Caco-2 (cell line): ENCODE measurements at regions not wholly inside any gene's neighbourhood (a gene's known extent, or its start where the extent isn't known, plus 50 kb on each side); places are given as distances from the start of the nearest gene placed in this dataset.

Source experiments
- BruUV-seq: library from RNA; stranded (reverse); fragments of 400-500 nt; replicated peaks from 2 replicates; lab custom pipeline; 2021; lab: Mats Ljungman, UMichigan
- CTCF ChIA-PET: fragments of 300-600 bp; sonication (Branson Sonifier 250); formaldehyde crosslinking; loops from one replicate; lab custom pipeline; 2022; ENCODE audit warnings: antibody characterized with exemption; lab: Charles Lee
- POLR2A ChIA-PET: fragments of 300-600 bp; sonication (Branson Sonifier 250); formaldehyde crosslinking; loops from one replicate; lab custom pipeline; 2022; ENCODE audit warnings: antibody characterized with exemption; lab: Charles Lee
- DNase-seq, 2 experiments: peaks; one replicate each; pipeline versions ENCODE4 v3.0.0 to v3.0.0-alpha.2; 2020 to 2022
- H3K27me3 ChIP-seq: replicated peaks from 2 replicates; pipeline ENCODE4 v1.6.0; 2011; ENCODE audit warnings: low read length; ENCODE audit not compliant: control insufficient read depth, insufficient read depth
- H3K36me3 ChIP-seq: 2 replicates; pipeline ENCODE4 v1.5.1; 2011; ENCODE audit warnings: low read length; ENCODE audit not compliant: control insufficient read depth, insufficient read depth
- H3K4me1 ChIP-seq: fragments of 250-450 bp; sonication (Bioruptor Pico); 2 replicates; pipeline ENCODE4 v1.5.1; 2020; ENCODE audit warnings: mild to moderate bottlenecking
- H3K4me3 ChIP-seq: 2 replicates; pipeline ENCODE4 v1.5.1; 2011; ENCODE audit warnings: low read depth, mild to moderate bottlenecking, control low read depth, low read length
- H3K9me3 ChIP-seq: fragments of 250-450 bp; sonication (Bioruptor Pico); 2 replicates; pipeline ENCODE4 v1.5.1; 2020; ENCODE audit warnings: mild to moderate bottlenecking, moderate library complexity
- H3K27ac Mint-ChIP-seq: one replicate; pipeline ENCODE4 v1.8.0; 2022; ENCODE audit warnings: mixed read lengths; ENCODE audit not compliant: unreplicated experiment
- H3K27me3 Mint-ChIP-seq: one replicate; pipeline ENCODE4 v1.8.0; 2022; ENCODE audit warnings: mixed read lengths; ENCODE audit not compliant: insufficient read depth, unreplicated experiment
- H3K36me3 Mint-ChIP-seq: one replicate; pipeline ENCODE4 v1.8.0; 2022; ENCODE audit warnings: mild to moderate bottlenecking, mixed read lengths; ENCODE audit not compliant: insufficient read depth, unreplicated experiment
- H3K4me1 Mint-ChIP-seq: one replicate; pipeline ENCODE4 v1.8.0; 2022; ENCODE audit warnings: low read depth, mixed read lengths; ENCODE audit not compliant: unreplicated experiment
- H3K4me3 Mint-ChIP-seq: one replicate; pipeline ENCODE4 v1.8.0; 2022; ENCODE audit warnings: mild to moderate bottlenecking, moderate library complexity, mixed read lengths; ENCODE audit not compliant: unreplicated experiment
- H3K9me3 Mint-ChIP-seq: one replicate; pipeline ENCODE4 v1.8.0; 2022; ENCODE audit warnings: mixed read lengths; ENCODE audit not compliant: unreplicated experiment
- CTCF ChIP-seq, 2 experiments: fragments of 200-600 bp in 1 of 2; IDR thresholded peaks; 1 replicate in 1 of 2; 2 replicates in 1 of 2; pipeline versions ENCODE4 v1.5.1 to v1.8.0; 2011 to 2022; ENCODE audit warnings: antibody characterized with exemption in 1 of 2, control low read depth in 1 of 2, inconsistent platforms in 1 of 2, low read depth in 1 of 2, low read length in 1 of 2, mild to moderate bottlenecking in 1 of 2, moderate library complexity in 1 of 2; ENCODE audit not compliant: insufficient read depth in 1 of 2, severe bottlenecking in 1 of 2, unreplicated experiment in 1 of 2
- intact Hi-C: fragments of 100-400 bp; cut with micrococcal nuclease; formaldehyde crosslinking; loops from one replicate; pipeline ENCODE4 v1.10.0; 2022; ENCODE audit not compliant: unreplicated experiment

GRCh38 chr7:49639068-49639593 is 134.3 kb upstream of the VWC2 start:
- H3K4me1 ChIP-seq: no peaks in the 10 kb centered on the region
- H3K4me3 Mint-ChIP-seq: no peak overlapping the region

GRCh38 chr7:49639808-49640207 is 133.6 kb upstream of the VWC2 start:
- H3K4me1 Mint-ChIP-seq: no peaks in the 10 kb centered on the region
- H3K27me3 Mint-ChIP-seq: peaks cover 2% of the 10 kb centered on the region
- no peaks in the 10 kb centered on the region for H3K9me3 ChIP-seq
- TF ChIP-seq CTCF (IDR thresholded peaks at IDR 0.05; ENCODE audit: insufficient read depth in 1 of 2, low read depth in 1 of 2, low read length in 1 of 2, severe bottlenecking in 1 of 2, unreplicated experiment in 1 of 2): no peak
- ChIA-PET POLR2A (no interaction called here), CTCF (no interaction called here)
- H3K4me1 ChIP-seq: no peaks in the 10 kb centered on the region
- no TSS peak for BruUV-seq
- H3K4me3 Mint-ChIP-seq: no peak overlapping the region
- DNase-seq: no peak
- no peak overlapping the region for H3K4me3 ChIP-seq
- intact Hi-C loops: loop anchor here (10.0 kb wide), 1 partner anchor 65 kb away; no protein-coding TSS in a partner anchor
- H3K27ac Mint-ChIP-seq: no peak overlapping the region
- H3K36me3 ChIP-seq: no peaks in the 10 kb centered on the region
- H3K9me3 Mint-ChIP-seq: no peaks in the 10 kb centered on the region
- no peaks in the 10 kb centered on the region for H3K36me3 Mint-ChIP-seq
- peaks cover 1% of the 10 kb centered on the region; the same call in 1 of the 2 replicates for H3K27me3 ChIP-seq

More at GRCh38 chr7:49639068-49639593, 134.3 kb upstream of the VWC2 start:
- H3K9me3 ChIP-seq: no peaks in the 10 kb centered on the region
- Mint-ChIP-seq H3K9me3 (no peaks in the 10 kb centered on the region), H3K36me3 (no peaks in the 10 kb centered on the region), H3K27ac (no peak overlapping the region), H3K27me3 (peaks cover 2% of the 10 kb centered on the region), H3K4me1 (no peaks in the 10 kb centered on the region)
- no peaks in the 10 kb centered on the region for H3K36me3 ChIP-seq
- intact Hi-C loops: no loop called here
- CTCF ChIA-PET: no interaction called here
- POLR2A ChIA-PET: no interaction called here
- peaks cover 1% of the 10 kb centered on the region; the same call in 1 of the 2 replicates for H3K27me3 ChIP-seq
- no TSS peak for BruUV-seq
- no peak for TF ChIP-seq CTCF (IDR thresholded peaks at IDR 0.05; ENCODE audit: insufficient read depth in 1 of 2, low read depth in 1 of 2, low read length in 1 of 2, severe bottlenecking in 1 of 2, unreplicated experiment in 1 of 2)
- H3K4me3 ChIP-seq: no peak overlapping the region
- DNase-seq: no peak

- ChIA-PET CTCF (no interaction called here), POLR2A (no interaction called here)
- H3K4me3 Mint-ChIP-seq: no peak overlapping the region
- BruUV-seq: no TSS peak
- Histone ChIP-seq H3K4me1 (no peaks in the 10 kb centered on the region), H3K4me3 (no peak overlapping the region), H3K27me3 (no peaks in the 10 kb centered on the region), H3K36me3 (no peaks in the 10 kb centered on the region), H3K9me3 (no peaks in the 10 kb centered on the region)
- intact Hi-C loops: loop anchor here (10.0 kb wide), 1 partner anchor 61 kb away; no protein-coding TSS in a partner anchor
- no peaks in the 10 kb centered on the region for H3K9me3 Mint-ChIP-seq
- no peak for TF ChIP-seq CTCF (IDR thresholded peaks at IDR 0.05; ENCODE audit: insufficient read depth in 1 of 2, low read depth in 1 of 2, low read length in 1 of 2, severe bottlenecking in 1 of 2, unreplicated experiment in 1 of 2)
- no peaks in the 10 kb centered on the region for H3K4me1 Mint-ChIP-seq
- H3K27ac Mint-ChIP-seq: no peak overlapping the region
- H3K27me3 Mint-ChIP-seq: peaks cover 4% of the 10 kb centered on the region
- DNase-seq: no peak
- no peaks in the 10 kb centered on the region for H3K36me3 Mint-ChIP-seq
Observed at GRCh38 chr7:49643321-49643720, 130.1 kb upstream of the VWC2 start.
